AG04449 (cell line): ENCODE measurements at regions not wholly inside any gene's neighbourhood (a gene's known extent, or its start where the extent isn't known, plus 50 kb on each side); places are given as distances from the start of the nearest gene placed in this dataset.

Source experiments
- CTCF ChIA-PET: fragments of 350-600 bp; formaldehyde crosslinking; extraction: SDS; loops from one replicate; lab custom pipeline; 2021; ENCODE audit warnings: antibody characterized with exemption; lab: Yijun Ruan, JAX
- POLR2A ChIA-PET: fragments of 400-600, 350-600 bp; formaldehyde crosslinking; extraction: SDS; loops from one replicate; lab custom pipeline; 2020; ENCODE audit warnings: antibody characterized with exemption, inconsistent platforms; lab: Yijun Ruan, JAX
- DNase-seq: peaks from one replicate; pipeline ENCODE4 v3.0.0-alpha.2; 2010; ENCODE audit warnings: low read depth, low spot score
- H3K4me3 ChIP-seq: 2 replicates; pipeline ENCODE4 v1.5.1; 2011; ENCODE audit warnings: low read depth, mild to moderate bottlenecking, control low read depth, low read length
- TF ChIP-seq, protein P1 (sequence below): IDR thresholded peaks from one replicate; pipeline ENCODE4 v1.5.1; 2011; ENCODE audit warnings: mild to moderate bottlenecking, moderate library complexity, low read length, control low read depth, inconsistent platforms; ENCODE audit not compliant: insufficient read depth; ENCODE audit errors: missing control alignments

DNA sequence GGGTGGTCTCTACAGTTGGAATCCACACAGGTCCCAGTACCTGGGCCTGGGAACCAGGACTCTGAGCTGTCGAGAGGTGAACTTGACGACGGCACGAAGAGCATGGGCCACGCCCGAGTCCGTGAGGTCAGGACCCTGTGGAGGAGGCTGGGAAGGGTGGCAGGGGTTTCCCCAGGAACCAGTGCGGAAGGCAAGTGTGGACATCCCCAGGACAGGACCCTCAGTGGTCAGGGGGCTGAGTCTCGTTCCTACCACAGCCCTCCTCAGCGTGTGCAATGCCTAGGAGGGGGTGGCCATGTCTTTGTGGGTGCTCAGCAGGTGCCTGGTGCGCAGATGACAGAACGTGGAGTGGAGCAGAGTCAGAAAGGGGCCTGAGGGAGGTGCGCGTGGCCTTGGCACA, 335.6 kb upstream of the SALL3 start:
- ChIA-PET CTCF (no interaction called here), POLR2A (no interaction called here)
- no peak for DNase-seq
- no peak overlapping the region for H3K4me3 ChIP-seq
- TF ChIP-seq, protein P1, sequence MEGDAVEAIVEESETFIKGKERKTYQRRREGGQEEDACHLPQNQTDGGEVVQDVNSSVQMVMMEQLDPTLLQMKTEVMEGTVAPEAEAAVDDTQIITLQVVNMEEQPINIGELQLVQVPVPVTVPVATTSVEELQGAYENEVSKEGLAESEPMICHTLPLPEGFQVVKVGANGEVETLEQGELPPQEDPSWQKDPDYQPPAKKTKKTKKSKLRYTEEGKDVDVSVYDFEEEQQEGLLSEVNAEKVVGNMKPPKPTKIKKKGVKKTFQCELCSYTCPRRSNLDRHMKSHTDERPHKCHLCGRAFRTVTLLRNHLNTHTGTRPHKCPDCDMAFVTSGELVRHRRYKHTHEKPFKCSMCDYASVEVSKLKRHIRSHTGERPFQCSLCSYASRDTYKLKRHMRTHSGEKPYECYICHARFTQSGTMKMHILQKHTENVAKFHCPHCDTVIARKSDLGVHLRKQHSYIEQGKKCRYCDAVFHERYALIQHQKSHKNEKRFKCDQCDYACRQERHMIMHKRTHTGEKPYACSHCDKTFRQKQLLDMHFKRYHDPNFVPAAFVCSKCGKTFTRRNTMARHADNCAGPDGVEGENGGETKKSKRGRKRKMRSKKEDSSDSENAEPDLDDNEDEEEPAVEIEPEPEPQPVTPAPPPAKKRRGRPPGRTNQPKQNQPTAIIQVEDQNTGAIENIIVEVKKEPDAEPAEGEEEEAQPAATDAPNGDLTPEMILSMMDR = no peak

DNA sequence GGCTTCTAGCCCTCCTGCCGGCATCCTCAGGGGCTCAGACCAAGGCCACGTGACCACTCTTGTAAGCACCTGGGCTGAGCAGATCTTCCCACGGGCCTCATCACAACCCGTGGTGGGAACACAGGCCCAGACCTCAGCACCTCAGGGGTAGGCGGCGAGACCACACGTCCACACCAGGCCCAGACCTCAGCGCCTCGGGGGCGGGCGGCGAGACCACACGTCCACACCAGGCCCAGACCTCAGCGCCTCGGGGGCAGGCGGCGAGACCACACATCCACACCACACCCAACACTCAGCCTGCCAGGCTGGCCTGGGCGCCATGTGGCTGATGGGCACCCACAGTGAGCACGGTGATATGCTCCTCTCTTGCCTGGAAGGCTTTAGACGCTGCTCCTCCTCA, 334.4 kb upstream of the SALL3 start:
- no peak overlapping the region for H3K4me3 ChIP-seq
- CTCF ChIA-PET = no interaction called here

DNA sequence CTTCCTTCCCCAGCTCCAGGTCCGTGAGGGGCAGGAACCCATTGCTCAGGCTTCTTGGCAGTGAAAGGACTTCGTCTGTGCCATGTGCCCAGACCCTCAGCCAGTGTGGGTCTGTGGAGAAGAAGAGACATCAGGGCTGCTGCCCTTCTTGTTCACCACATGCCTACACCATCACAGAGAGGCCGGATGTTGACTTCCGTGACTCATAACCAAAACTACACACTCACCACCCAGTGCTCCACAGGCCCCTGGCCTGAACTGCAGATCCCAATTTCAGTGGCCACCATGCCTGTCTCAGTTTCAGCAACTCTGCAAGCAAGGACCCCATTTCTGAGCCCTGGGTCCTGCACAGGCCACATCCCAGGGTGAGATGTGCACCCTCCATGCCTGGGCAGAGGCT, 332.6 kb upstream of the SALL3 start:
- ChIA-PET POLR2A (no interaction called here), CTCF (no interaction called here)
- TF ChIP-seq, protein P1 = no peak
- no peak for DNase-seq
- no peak overlapping the region for H3K4me3 ChIP-seq

More for the DNA sequence above, 334.4 kb upstream of the SALL3 start:
- no peak for DNase-seq
- TF ChIP-seq, protein P1 = no peak
- POLR2A ChIA-PET = no interaction called here

DNA sequence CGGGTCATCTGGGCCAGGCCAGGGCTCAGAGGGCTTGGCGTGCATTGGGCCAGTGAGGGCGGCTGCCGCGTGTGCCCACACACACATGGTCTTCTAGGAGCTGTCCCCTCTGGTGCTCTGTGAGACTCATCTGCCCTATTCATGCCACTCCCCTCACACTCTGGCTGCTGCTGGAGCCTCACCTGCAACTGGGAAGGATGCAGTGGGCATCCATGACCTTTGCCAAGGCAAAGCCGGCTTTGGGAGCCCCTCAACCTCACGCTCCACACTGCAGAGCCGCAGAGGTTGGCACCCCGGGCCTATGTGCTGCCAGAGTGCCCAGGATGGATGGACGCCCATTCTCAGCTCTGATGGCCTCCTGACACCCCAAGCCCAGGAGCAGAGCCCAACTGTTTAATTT, 330.2 kb upstream of the SALL3 start:
- TF ChIP-seq, protein P1 = no peak
- ChIA-PET POLR2A (no interaction called here), CTCF (no interaction called here)
- no peak for DNase-seq
- H3K4me3 ChIP-seq = no peak overlapping the region

DNA sequence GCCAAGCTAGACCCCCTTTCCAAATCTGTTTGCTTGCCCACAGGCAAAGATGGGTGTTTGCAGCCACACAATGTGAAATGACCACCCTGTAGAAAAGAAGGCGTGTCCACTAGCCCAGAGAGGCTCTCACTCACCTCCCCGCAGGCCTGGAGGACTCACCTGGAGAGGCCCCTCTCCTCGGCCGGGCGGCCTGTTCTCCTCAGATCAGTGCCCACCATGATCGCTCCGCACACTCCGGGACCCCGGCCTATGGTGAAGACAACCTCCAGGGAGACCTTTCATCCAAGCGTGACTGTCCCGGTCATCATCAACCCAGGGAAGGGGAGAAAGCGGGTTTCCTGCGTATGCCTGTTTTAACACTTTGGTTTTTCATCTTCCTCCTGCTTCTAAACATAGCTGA, 328.7 kb upstream of the SALL3 start:
- DNase-seq = no peak
- TF ChIP-seq, protein P1 = no peak
- POLR2A ChIA-PET = no interaction called here
- no peak overlapping the region for H3K4me3 ChIP-seq
- CTCF ChIA-PET = no interaction called here

DNA sequence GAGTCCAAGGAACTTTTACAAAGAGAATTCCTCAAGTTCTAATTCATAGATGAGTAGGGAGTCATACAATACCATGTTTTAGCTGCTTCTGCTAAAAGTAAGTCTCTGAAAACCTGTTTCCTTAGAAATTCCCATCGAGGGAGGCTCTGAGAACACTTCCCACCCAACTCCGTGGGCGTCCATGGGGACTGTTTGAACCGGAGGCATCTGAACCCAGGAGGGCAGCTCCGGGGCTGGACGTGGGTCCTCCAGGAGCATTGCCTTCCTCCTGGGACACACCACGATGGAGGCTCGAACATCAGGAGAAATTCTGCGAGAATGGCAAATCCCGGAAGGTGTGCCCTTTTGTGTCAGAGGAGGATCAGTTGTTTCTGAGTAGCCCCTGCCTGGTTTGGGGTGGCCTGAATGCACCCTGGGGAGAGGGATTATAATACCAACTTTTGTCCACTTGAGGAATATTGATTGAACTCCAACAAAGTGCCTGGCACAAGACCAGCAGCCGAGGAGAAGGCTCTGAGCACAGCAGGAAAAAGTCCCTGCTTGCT, 327.5 kb upstream of the SALL3 start:
- H3K4me3 ChIP-seq = no peak overlapping the region
- CTCF ChIA-PET = no interaction called here
- POLR2A ChIA-PET = no interaction called here
- no peak for DNase-seq
- TF ChIP-seq, protein P1 = no peak
